ENCODE measurements at regions not wholly inside any gene's neighbourhood (a gene's known extent, or its start where the extent isn't known, plus 50 kb on each side); places are given as distances from the start of the nearest gene placed in this dataset.

- Histone ChIP-seq H3K4me3 (no peak overlapping the region), H3K4me1 (replicated peaks; ENCODE audit: insufficient read depth) (no peaks in the 10 kb centered on the region), H3K9me2 (ENCODE audit: insufficient read depth) (no peaks in the 10 kb centered on the region), H3K9me3 (ENCODE audit: insufficient read depth, low read depth) (no peaks in the 10 kb centered on the region), H3F3A (ENCODE audit: insufficient read depth, low read depth) (no peaks in the 10 kb centered on the region), H3K4me2 (no peak overlapping the region), H4K20me1 (ENCODE audit: insufficient read depth) (no peaks in the 10 kb centered on the region), H3K79me2 (ENCODE audit: low read depth) (no peaks in the 10 kb centered on the region), H3K36me3 (ENCODE audit: low read depth) (no peaks in the 10 kb centered on the region), H3K27ac (no peak overlapping the region), H3K27me3 (ENCODE audit: insufficient read depth, low read depth) (no peaks in the 10 kb centered on the region), H2AFZ (no peak overlapping the region)
- intact Hi-C loops (cut with micrococcal nuclease; ENCODE audit: unreplicated experiment), result no loop called here
- TF ChIP-seq EZH2 (IDR thresholded peaks at IDR 0.05; ENCODE audit: low read depth) (no peak), CTCF (conservative IDR thresholded peaks at IDR 0.05) (no peak)
- no peak for DNase-seq
- ChIA-PET CTCF (no interaction called here), POLR2A (ENCODE audit: unreplicated experiment) (no interaction called here)
- no TSS peak for BruUV-seq (replicated peaks)
Measured at GRCh38 chr2:12363569-12363968, 353.2 kb upstream of the TRIB2 start.

DNA sequence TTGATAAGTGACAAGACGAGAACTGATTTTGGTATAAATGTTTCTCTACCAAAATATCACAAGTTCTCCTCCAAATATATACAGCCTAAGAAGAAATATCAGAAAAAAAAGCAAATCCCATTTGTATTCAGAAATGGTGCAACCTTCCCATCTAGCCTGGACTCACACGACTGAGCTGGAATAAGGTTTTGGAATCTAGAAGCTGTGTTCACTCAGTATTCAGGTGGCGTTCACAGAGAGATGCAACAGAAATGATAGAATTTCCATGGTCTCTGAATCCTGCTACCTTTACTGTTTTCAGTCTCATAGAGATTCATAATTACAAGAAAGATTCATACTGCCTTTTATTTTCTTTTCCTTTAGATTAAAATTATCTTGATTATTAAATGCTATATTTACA, 347.2 kb upstream of the TRIB2 start:
- TF ChIP-seq EZH2 (IDR thresholded peaks at IDR 0.05; ENCODE audit: low read depth), result no peak
- TF ChIP-seq CTCF (conservative IDR thresholded peaks at IDR 0.05), result no peak
- CTCF ChIA-PET, result interaction anchor here (0.5 kb wide), 1 partner anchor 84 kb away, joined by 4 read pairs; no protein-coding TSS in a partner anchor
- Histone ChIP-seq H3K79me2 (ENCODE audit: low read depth) (no peaks in the 10 kb centered on the region), H3K27me3 (ENCODE audit: insufficient read depth, low read depth) (no peaks in the 10 kb centered on the region), H3F3A (ENCODE audit: insufficient read depth, low read depth) (no peaks in the 10 kb centered on the region), H3K4me2 (no peak overlapping the region), H3K27ac (no peak overlapping the region), H3K9me2 (ENCODE audit: insufficient read depth) (no peaks in the 10 kb centered on the region), H2AFZ (no peak overlapping the region), H3K4me3 (no peak overlapping the region), H3K36me3 (ENCODE audit: low read depth) (no peaks in the 10 kb centered on the region), H4K20me1 (ENCODE audit: insufficient read depth) (no peaks in the 10 kb centered on the region), H3K4me1 (replicated peaks; ENCODE audit: insufficient read depth) (no peaks in the 10 kb centered on the region), H3K9me3 (ENCODE audit: insufficient read depth, low read depth) (no peaks in the 10 kb centered on the region)
- intact Hi-C loops (cut with micrococcal nuclease; ENCODE audit: unreplicated experiment), result no loop called here
- POLR2A ChIA-PET (ENCODE audit: unreplicated experiment), result no interaction called here
- no peak for DNase-seq
- no TSS peak for BruUV-seq (replicated peaks)

DNA sequence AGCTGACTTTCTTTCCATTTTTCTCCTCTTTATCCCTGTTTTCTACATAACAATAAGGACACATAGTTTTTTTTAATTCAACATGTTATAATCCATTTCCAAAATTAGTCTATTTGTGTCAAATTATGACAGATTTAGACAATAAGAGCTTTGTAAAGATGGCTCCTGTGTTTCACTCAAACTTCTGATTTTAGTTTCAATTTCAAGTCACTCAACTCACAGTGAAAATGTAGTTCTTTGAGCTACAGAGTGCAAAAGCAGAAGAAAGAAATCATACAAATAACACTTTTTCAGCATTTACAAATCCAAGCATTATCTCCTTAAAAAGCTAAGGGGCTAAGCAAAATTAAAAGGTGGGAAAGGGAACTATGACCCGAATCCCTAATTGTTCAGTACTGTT, 340.7 kb upstream of the TRIB2 start:
- Histone ChIP-seq H3K36me3 (ENCODE audit: low read depth) (no peaks in the 10 kb centered on the region), H2AFZ (no peak overlapping the region), H3K9me2 (ENCODE audit: insufficient read depth) (no peaks in the 10 kb centered on the region), H3K27ac (no peak overlapping the region), H3K4me2 (no peak overlapping the region), H3K79me2 (ENCODE audit: low read depth) (no peaks in the 10 kb centered on the region), H3K9me3 (ENCODE audit: insufficient read depth, low read depth) (no peaks in the 10 kb centered on the region), H3K4me3 (no peak overlapping the region), H4K20me1 (ENCODE audit: insufficient read depth) (no peaks in the 10 kb centered on the region), H3K27me3 (ENCODE audit: insufficient read depth, low read depth) (no peaks in the 10 kb centered on the region), H3K4me1 (replicated peaks; ENCODE audit: insufficient read depth) (no peaks in the 10 kb centered on the region), H3F3A (ENCODE audit: insufficient read depth, low read depth) (no peaks in the 10 kb centered on the region)
- intact Hi-C loops (cut with micrococcal nuclease; ENCODE audit: unreplicated experiment), result no loop called here
- TF ChIP-seq CTCF (conservative IDR thresholded peaks at IDR 0.05), result no peak
- TF ChIP-seq EZH2 (IDR thresholded peaks at IDR 0.05; ENCODE audit: low read depth), result no peak
- ChIA-PET POLR2A (ENCODE audit: unreplicated experiment) (no interaction called here), CTCF (no interaction called here)
- no peak for DNase-seq
- BruUV-seq (replicated peaks), result no TSS peak
